Activated T-helper 1 cell treated with anti-CD3 and anti-CD28 coated beads, Interleukin-2, amount 50 U/mL, for 16 hours (primary cell): ENCODE measurements at regions not wholly inside any gene's neighbourhood (a gene's known extent, or its start where the extent isn't known, plus 50 kb on each side); places are given as distances from the start of the nearest gene placed in this dataset.

Experiments
- DNase-seq, 2 donors: peaks; one replicate each; pipeline ENCODE4 v3.0.0-alpha.2; 2020; ENCODE audit warnings: low read depth in 1 of 2, low spot score in 1 of 2

GRCh38 chr2:147094077-147094476 is 750.8 kb upstream of the ACVR2A start:
- DNase-seq: no peak

DNA sequence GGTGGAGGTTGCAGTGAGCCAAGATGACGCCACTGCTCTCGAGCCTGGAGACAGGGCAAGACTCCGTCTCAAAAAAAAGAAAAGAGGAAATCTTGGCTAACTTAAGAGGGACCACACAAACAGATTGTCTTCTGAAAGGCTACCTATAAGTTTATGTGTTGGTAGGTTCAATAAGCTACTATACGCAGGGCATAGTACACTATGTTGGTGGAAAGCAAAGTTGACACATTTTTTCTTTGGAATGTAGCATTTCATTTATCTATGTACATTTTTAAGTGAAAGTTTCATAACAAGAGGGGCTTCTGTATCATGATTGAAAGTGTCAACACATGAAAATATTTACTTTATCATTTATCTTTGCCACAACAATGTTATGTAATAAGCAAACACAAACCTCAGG is 752.6 kb upstream of the ACVR2A start:
- DNase-seq: no peak

- DNase-seq: no peak
Measured at GRCh38 chr2:147091448-147091847, 753.4 kb upstream of the ACVR2A start.

- no peak for DNase-seq
Measured at GRCh38 chr2:147088871-147089270, 756.0 kb upstream of the ACVR2A start.

DNA sequence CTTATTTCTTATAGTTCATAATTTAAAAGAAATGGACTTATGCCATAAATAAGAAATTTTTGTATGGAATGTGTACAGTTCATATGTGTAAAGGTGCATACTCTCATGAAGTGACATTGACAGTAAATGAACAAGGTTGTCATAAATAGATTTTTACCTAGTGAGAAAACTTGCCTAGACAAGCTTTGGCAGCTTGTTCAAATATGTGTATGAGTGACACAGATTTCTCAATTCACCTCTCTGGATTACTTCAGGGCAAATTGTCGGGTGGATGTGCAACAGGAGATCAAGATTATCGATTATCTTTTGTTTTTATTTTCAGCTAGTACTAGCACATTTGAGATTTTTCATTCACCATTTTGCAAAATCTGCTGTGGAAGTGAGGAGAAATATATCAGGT is 758.1 kb upstream of the ACVR2A start:
- DNase-seq: no peak

DNA sequence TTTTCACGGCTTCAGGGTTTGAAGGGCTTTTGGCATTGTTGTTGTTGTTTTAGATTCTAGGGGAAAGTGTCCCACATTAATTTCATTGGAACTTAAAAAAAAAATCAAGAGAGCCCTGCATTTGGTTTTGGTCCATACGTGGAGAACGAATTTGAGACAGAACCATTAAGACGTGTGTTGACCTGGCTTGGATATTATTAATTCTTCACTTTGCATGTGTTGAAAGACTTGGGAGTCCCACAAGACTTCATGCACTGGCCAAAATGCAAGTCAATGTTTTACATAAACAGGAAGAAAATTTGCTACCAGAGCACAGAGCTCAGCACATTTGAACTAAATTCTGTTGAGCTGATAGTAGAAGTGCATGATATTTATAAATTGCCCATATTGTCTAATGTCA is 761.2 kb upstream of the ACVR2A start:
- DNase-seq: no peak

- peak; percentile 8 to 16 for DNase-seq
Measured at GRCh38 chr2:147082850-147083522, 761.8 kb upstream of the ACVR2A start.

- no peak for DNase-seq
Measured at GRCh38 chr2:147081831-147082230, 763.0 kb upstream of the ACVR2A start.

GRCh38 chr2:147076634-147077033 is 768.2 kb upstream of the ACVR2A start:
- DNase-seq: no peak

GRCh38 chr2:147068071-147068470 is 776.8 kb upstream of the ACVR2A start:
- no peak for DNase-seq

DNA sequence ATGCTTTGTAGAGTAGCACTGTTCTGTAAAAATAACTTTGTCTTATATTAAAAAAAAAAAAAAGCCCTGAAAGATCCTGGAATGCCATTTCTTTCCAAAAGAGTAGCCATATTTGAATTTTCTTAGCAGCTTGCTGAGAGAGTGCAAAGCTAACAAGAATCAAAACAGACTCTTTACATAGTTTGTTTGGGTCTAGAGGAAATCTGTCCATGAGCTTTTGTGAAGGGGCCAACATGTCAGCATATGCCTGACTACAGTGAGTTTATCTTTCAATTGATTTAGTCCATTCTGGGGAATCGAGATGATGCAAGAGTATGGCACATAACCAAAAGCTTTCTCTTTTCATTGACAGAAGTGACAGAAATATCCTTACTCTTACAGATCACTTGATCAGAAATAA is 777.7 kb upstream of the ACVR2A start:
- no peak for DNase-seq

DNA sequence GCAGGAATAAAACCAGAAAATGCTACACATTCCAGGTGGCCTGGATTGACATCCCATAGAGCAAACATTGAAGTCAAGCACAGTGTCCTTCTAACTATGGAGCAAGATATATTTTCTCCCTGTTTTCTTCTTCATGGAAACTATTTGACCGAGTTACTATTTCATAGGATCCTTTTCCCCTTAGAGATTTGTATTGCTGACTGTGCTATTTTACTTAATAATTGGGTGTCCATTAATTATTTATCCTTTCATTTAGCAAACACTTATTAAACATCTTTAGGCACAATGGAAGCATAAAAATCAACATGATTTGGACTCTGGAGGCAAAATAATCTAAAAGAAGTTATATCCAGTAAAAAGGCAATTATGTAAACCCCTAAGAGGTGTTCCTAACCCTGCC is 782.8 kb upstream of the ACVR2A start:
- no peak for DNase-seq

- no peak for DNase-seq
Measured at GRCh38 chr2:147061269-147061668, 783.6 kb upstream of the ACVR2A start.

DNA sequence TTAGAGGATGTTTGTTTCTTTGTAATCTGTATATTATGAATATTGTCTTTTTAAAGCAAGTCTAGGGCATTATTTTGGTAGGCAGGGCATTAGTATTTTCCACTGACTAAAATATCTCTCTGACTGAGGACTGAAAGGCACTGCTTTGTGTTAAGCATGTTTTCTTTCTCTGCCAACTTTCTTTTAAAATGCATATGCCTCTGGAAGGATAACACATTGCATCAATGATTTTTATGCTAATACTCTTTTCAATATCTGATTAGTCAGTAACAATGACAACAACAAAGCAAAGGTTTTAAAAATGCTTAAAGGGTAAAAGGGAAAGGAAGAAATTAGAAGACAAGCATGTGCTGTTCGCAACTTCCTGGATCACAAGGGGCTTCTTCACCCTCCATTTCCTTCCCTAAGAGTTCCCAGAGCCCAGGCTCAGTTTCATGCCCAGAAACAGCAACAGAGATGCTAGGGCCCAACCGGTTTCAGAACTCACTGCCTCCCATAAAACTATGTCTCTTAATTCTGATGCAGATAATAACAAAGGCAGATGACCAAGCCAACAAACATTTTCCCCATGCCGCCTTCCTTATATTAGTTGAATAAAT is 786.8 kb upstream of the ACVR2A start:
- no peak for DNase-seq

DNA sequence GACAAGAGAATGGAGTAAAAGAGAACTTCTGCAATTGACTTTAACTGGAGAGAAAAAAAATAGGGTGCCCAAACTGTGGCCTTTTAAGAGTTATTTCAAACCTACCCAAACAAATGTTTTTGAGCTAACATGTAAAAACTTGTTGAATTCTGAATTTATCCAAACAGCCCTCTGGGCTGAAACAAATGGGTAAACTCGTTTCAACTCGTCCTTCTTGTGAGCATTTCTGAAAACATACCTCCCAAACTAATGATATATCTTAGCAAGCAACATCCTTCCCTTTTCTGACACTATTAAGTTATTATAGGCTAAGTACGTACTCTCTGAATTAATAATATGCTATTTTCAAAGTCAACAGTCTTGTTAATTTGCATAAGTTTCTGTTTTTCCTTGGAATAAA is 793.0 kb upstream of the ACVR2A start:
- DNase-seq: no peak

GRCh38 chr2:147051248-147051647 is 793.6 kb upstream of the ACVR2A start:
- DNase-seq: no peak

GRCh38 chr2:147049957-147050356 is 794.9 kb upstream of the ACVR2A start:
- DNase-seq: no peak

DNA sequence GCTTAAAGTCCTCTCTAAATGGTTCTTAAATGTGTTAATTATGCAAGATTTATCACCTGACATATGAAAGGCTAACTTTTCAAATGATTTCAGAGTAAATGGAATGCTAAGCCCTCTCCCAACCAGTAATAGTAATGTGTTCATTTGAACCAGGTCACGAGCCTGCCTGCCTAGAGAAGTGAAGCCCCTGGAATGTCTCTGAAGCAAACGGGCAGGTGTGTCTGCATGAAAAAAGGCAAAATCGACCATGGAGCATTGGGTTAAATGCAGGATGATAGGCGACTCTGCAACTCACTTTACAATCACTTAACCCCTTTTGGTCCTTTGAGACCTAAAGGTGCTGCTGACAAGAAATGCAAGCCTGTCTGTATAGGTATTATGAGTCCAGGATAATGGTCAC is 798.4 kb upstream of the ACVR2A start:
- no peak for DNase-seq

DNA sequence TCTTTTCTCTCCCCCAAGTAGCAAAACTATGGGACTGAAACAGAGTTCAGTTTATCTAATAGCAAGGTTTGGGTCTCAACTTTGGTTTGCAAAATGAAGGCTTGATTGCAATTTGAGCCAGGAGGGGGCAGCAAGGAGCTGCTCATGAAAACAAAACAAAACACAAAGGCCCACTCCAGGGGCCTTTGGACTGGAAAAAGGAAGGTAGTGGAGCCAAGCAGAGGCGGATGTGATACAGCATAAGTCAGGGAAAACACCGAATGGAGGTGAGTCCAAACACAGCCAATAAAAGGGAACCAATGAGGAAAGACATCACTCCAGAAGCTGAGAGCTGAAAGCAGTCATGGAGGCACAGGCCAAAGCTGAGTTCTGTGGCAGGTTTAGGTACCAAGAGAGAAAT is 799.7 kb upstream of the ACVR2A start:
- DNase-seq: peak in 1 of 2 donors; percentile 4

DNA sequence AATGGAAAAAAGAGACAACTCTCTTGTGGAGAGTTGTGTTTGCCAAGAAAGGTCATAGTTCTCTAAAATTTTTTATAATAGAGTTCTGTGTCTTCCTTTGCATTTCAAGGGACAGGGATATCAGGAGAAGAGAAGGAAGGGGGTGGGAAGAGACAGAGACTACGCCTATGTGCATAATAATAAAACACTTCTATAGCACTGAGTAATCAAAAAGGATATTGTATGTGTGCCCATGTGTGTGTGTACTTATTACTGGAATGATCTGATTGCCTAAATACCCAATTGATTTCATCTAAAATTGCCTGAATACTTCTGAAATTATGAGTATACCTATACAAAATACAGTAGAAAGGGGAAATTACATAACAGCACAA is 803.7 kb upstream of the ACVR2A start:
- DNase-seq: no peak

DNA sequence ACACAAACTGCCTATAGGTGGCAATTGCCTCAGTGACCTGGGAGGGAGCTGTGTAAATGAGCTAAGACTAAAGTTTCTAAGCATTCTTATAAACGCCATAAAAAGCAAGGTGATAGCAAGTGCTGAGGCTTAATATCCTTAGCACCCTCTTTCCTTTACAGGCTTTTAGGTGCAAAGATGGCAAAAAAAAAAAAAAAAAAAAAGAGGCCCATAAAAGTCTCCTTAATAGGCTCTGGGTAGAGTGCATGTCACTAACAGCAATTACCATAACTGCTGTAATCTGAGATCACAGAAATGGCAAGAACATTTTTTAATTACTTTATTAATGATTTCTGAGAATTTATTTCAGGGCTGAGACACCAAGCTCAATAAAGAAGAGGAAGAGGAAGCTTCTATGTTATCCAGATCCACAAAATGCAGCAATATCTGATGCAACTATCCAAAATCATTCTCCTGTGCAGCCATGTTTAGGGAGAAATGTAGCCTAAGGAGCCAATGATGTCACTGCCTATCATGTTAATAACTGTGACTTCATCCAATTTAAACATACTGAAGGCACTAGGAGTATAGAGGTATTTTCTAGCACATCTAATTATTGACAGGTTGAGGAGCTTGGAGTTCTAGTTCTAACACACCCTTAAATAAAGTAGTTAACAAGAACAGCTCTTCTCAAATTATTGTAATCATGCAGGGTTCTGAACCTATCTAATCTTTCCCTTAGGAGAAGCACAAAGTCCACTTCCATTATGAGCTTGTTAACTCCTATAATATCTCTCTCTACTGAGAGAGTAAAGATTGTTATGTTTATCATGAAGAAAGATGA is 804.3 kb upstream of the ACVR2A start:
- DNase-seq: no peak

DNA sequence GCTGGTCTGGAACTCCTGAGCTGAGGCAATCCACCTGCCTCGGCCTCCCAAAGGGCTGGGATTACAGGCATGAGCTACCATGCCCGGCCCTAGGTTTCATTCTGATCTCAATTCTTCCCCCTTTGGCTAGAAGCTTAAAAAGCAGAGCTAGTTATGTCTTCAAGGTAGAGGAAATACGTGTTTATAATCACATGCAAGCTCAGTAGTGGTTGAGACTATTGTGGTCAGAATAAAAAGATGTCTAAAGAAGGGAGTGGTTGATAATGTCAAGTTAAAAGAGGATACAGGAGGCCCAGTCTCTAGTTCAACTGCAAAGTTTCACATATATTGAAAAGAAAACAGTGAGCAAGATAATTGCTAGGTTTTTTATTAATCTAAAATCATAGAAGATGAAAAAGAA is 807.8 kb upstream of the ACVR2A start:
- no peak for DNase-seq
